HepG2 (cell line): ENCODE measurements at regions not wholly inside any gene's neighbourhood (a gene's known extent, or its start where the extent isn't known, plus 50 kb on each side); places are given as distances from the start of the nearest gene placed in this dataset.

Experiments used
- ATAC-seq: fragments of 200-7000 bp; cut with Tn5 transposase; 3 replicates; pipeline ENCODE4 v1.9.1; 2020; ENCODE audit warnings: mild to moderate bottlenecking, moderate library complexity
- BruUV-seq: library from RNA; stranded (reverse); fragments of 400-500 nt; replicated peaks from 2 replicates; lab custom pipeline; 2021; lab: Mats Ljungman, UMichigan
- CTCF ChIA-PET: fragments of 300-600 bp; formaldehyde crosslinking; extraction: SDS; loops from one replicate; lab custom pipeline; 2021; ENCODE audit warnings: low total read pairs, inconsistent platforms, low intra/inter-chr PET ratio; lab: Yijun Ruan, JAX
- POLR2A ChIA-PET: fragments of 350-600 bp; sonication (Branson Sonifier 250); formaldehyde crosslinking; loops from one replicate; lab custom pipeline; 2020; ENCODE audit warnings: antibody characterized with exemption, inconsistent platforms; lab: Yijun Ruan, JAX
- DNase-seq: peaks from one replicate; pipeline ENCODE4 v3.0.0-alpha.2; 2015; ENCODE audit warnings: low spot score
- FAIRE-seq: peaks from 3 replicates; lab custom pipeline; 2011; peaks lifted over from hg19 to GRCh38; lab: Jason Lieb, UNC
- H2AFZ ChIP-seq: one replicate; pipeline ENCODE4 v1.6.1; 2011; ENCODE audit warnings: low read length, inconsistent platforms
- H3K27ac ChIP-seq: fragments of 300-600 bp; 3 replicates; pipeline ENCODE4 v1.8.0; 2011; ENCODE audit warnings: mixed run types, mild to moderate bottlenecking, mixed read lengths, low read length, inconsistent platforms; ENCODE audit not compliant: insufficient read depth; ENCODE audit errors: extremely low read length
- H3K27me3 ChIP-seq, 2 experiments: fragments of 200-600 bp in 1 of 2; 2 replicates in 1 of 2; 3 replicates in 1 of 2; pipeline versions ENCODE4 v1.6.0 to v1.8.0; 2011; ENCODE audit warnings: low read length in 2 of 2, mild to moderate bottlenecking in 2 of 2, moderate library complexity in 2 of 2, inconsistent platforms in 1 of 2; ENCODE audit not compliant: insufficient read depth in 2 of 2, control insufficient read depth in 1 of 2
- H3K36me3 ChIP-seq, 2 experiments: fragments of 200-600 bp in 1 of 2; replicated peaks in 1 of 2; 2 replicates in 1 of 2; 3 replicates in 1 of 2; pipeline versions ENCODE4 v1.5.1 to v1.8.0; 2011; ENCODE audit warnings: low read length in 2 of 2, inconsistent platforms in 1 of 2; ENCODE audit not compliant: insufficient read depth in 2 of 2, control insufficient read depth in 1 of 2
- H3K4me1 ChIP-seq: 2 replicates; pipeline ENCODE4 v1.5.1; 2012; ENCODE audit warnings: low read length, inconsistent platforms; ENCODE audit not compliant: insufficient read depth
- H3K4me2 ChIP-seq: 2 replicates; pipeline ENCODE4 v1.6.0; 2011; ENCODE audit warnings: low read depth, low read length, inconsistent platforms
- H3K4me3 ChIP-seq, 3 experiments: fragments of 200-600 bp in 1 of 3; sonication (generic), shearing (Covaris generic) in 1 of 3; replicated peaks in 1 of 3; 2 replicates each; pipeline ENCODE4 v1.5.1; 2011 to 2016; ENCODE audit warnings: low read length in 3 of 3, inconsistent platforms in 2 of 3, low read depth in 2 of 3, mild to moderate bottlenecking in 2 of 3, control low read depth in 1 of 3, mixed read lengths in 1 of 3; ENCODE audit not compliant: insufficient read depth in 1 of 3
- H3K79me2 ChIP-seq: one replicate; pipeline ENCODE4 v1.6.1; 2011; ENCODE audit warnings: low read length, inconsistent platforms; ENCODE audit not compliant: insufficient read depth
- H3K9ac ChIP-seq: 2 replicates; pipeline ENCODE4 v1.6.0; 2011; ENCODE audit warnings: mild to moderate bottlenecking, low read depth, low read length, inconsistent platforms; ENCODE audit not compliant: insufficient read depth
- H3K9me3 ChIP-seq: 2 replicates; pipeline ENCODE4 v1.5.1; 2012; ENCODE audit warnings: mild to moderate bottlenecking, low read length
- H4K20me1 ChIP-seq: 2 replicates; pipeline ENCODE4 v1.6.0; 2011; ENCODE audit warnings: inconsistent platforms, mild to moderate bottlenecking, low read length, moderate library complexity; ENCODE audit not compliant: insufficient read depth
- ADNP ChIP-seq: sonication (generic); formaldehyde crosslinking; IDR thresholded peaks from 2 replicates; pipeline ENCODE4 v1.4.0; 2020; ENCODE audit warnings: missing genetic modification reagents
- ARID3A ChIP-seq: IDR thresholded peaks from 2 replicates; pipeline ENCODE4 v1.6.1; 2012; ENCODE audit warnings: low read depth, low read length, improper control_type of control experiment
- KMT2A ChIP-seq: sonication (generic); formaldehyde crosslinking; IDR thresholded peaks from 2 replicates; pipeline ENCODE4 v1.4.0; 2020; ENCODE audit warnings: missing genetic modification reagents
- MAF1 ChIP-seq: sonication (generic); formaldehyde crosslinking; IDR thresholded peaks from 2 replicates; pipeline ENCODE4 v1.5.0; 2020; ENCODE audit warnings: missing genetic modification reagents, borderline replicate concordance
- RAD21 ChIP-seq: fragments of 450-650 bp; formaldehyde crosslinking; IDR thresholded peaks from 2 replicates; pipeline ENCODE4 v1.5.0; 2020; ENCODE audit warnings: mild to moderate bottlenecking
- SMC3 ChIP-seq: IDR thresholded peaks from 2 replicates; pipeline ENCODE4 v1.6.1; 2011; ENCODE audit warnings: low read length, improper control_type of control experiment
- STAG1 ChIP-seq: sonication (generic); formaldehyde crosslinking; IDR thresholded peaks from 2 replicates; pipeline ENCODE4 v1.4.0; 2020; ENCODE audit warnings: missing genetic modification reagents
- WGBS: methylation state at CpG from one replicate; pipeline ENCODE4 v1.1.6; 2017; ENCODE audit warnings: low lambda C conversion rate; 5-methylcytosine and 5-hydroxymethylcytosine counted together
- in situ Hi-C: cut with HindIII; loops from 2 replicates; pipeline ENCODE4 v1.10.0; 2017; ENCODE audit warnings: low pct_unique_long_range_greater_than_20kb; ENCODE audit not compliant: extremely low pct_ligation_motif_present
- intact Hi-C: fragments of 100-400 bp; cut with micrococcal nuclease; formaldehyde crosslinking; loops from one replicate; pipeline ENCODE4 v1.10.0; 2022; ENCODE audit not compliant: unreplicated experiment
- TF ChIP-seq, protein P1 (sequence below): sonication (generic); formaldehyde crosslinking; IDR thresholded peaks from 2 replicates; pipeline ENCODE4 v1.5.0; 2020; ENCODE audit warnings: mild to moderate bottlenecking, missing genetic modification reagents, moderate library complexity
- TF ChIP-seq, protein P2 (sequence below): sonication (generic); formaldehyde crosslinking; IDR thresholded peaks from 2 replicates; pipeline ENCODE4 v1.4.0; 2020; ENCODE audit warnings: missing genetic modification reagents

GRCh38 chr6:90940812-90941481, 354.1 kb upstream of the MAP3K7 start:
- POLR2A ChIA-PET = no interaction called here
- H3K4me3 ChIP-seq = no peak overlapping the region
- WGBS = under 1% methylated on average over 5 of the region's 5 CpGs
- no peaks in the 10 kb centered on the region for H3K36me3 ChIP-seq
- H4K20me1 ChIP-seq = no peaks in the 10 kb centered on the region
- TF ChIP-seq STAG1 (CRISPR knock-in tag) (peak; percentile 77), MAF1 (CRISPR knock-in tag) (no peak), SMC3 (peak; percentile 36; the same call in 1 of the 2 replicates), RAD21 (CRISPR knock-in tag) (peak; percentile 49), ARID3A (0 out of 2 replicates have a peak, but pooled peaks have one; percentile 29), ADNP (CRISPR knock-in tag) (no peak), KMT2A (no peak)
- TF ChIP-seq, protein P1, sequence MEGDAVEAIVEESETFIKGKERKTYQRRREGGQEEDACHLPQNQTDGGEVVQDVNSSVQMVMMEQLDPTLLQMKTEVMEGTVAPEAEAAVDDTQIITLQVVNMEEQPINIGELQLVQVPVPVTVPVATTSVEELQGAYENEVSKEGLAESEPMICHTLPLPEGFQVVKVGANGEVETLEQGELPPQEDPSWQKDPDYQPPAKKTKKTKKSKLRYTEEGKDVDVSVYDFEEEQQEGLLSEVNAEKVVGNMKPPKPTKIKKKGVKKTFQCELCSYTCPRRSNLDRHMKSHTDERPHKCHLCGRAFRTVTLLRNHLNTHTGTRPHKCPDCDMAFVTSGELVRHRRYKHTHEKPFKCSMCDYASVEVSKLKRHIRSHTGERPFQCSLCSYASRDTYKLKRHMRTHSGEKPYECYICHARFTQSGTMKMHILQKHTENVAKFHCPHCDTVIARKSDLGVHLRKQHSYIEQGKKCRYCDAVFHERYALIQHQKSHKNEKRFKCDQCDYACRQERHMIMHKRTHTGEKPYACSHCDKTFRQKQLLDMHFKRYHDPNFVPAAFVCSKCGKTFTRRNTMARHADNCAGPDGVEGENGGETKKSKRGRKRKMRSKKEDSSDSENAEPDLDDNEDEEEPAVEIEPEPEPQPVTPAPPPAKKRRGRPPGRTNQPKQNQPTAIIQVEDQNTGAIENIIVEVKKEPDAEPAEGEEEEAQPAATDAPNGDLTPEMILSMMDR (CRISPR knock-in tag) = peak; percentile 69
- TF ChIP-seq, protein P2, sequence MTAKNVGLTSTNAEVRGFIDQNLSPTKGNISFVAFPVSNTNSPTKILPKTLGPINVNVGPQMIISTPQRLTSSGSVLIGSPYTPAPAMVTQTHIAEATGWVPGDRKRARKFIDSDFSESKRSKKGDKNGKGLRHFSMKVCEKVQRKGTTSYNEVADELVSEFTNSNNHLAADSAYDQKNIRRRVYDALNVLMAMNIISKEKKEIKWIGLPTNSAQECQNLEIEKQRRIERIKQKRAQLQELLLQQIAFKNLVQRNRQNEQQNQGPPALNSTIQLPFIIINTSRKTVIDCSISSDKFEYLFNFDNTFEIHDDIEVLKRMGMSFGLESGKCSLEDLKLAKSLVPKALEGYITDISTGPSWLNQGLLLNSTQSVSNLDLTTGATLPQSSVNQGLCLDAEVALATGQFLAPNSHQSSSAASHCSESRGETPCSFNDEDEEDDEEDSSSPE = no peak
- TF ChIP-seq, all 625 proteins: peak for 5
- peak; percentile 81 for FAIRE-seq
- intact Hi-C loops = loop anchor here (1.0 to 2.0 kb wide), 2 partner anchors 1703 to 1836 kb away; no protein-coding TSS in a partner anchor
- ATAC-seq = peak; percentile 85
- H3K4me2 ChIP-seq = no peak overlapping the region
- H3K9me3 ChIP-seq = no peaks in the 10 kb centered on the region
- CTCF ChIA-PET = interaction anchor here (0.6 kb wide), 1 partner anchor 1836 kb away, joined by 3 read pairs; no protein-coding TSS in a partner anchor
- no peaks in the 10 kb centered on the region for H3K4me1 ChIP-seq
- no TSS peak for BruUV-seq
- no peaks in the 10 kb centered on the region; a peak in 2 of 5 replicates for H3K27me3 ChIP-seq
- in situ Hi-C loops = no loop called here
- DNase-seq = peak; percentile 44
- no peak overlapping the region for H2AFZ ChIP-seq
- no peak overlapping the region for H3K9ac ChIP-seq
- no peaks in the 10 kb centered on the region for H3K79me2 ChIP-seq
- no peak overlapping the region for H3K27ac ChIP-seq
